Activated CD4-positive, alpha-beta T cell treated with anti-CD3 and anti-CD28 coated beads, Interleukin-2, amount 10 ng/mL, durations not matched to agents 7 days and 5 days (primary cell): ENCODE measurements at regions not wholly inside any gene's neighbourhood (a gene's known extent, or its start where the extent isn't known, plus 50 kb on each side); places are given as distances from the start of the nearest gene placed in this dataset.

ENCODE experiments used
- CTCF ChIA-PET: fragments of 350-600 bp; sonication (Branson Sonifier 250); formaldehyde crosslinking; loops from one replicate; lab custom pipeline; 2021; ENCODE audit warnings: antibody characterized with exemption; lab: Charles Lee
- POLR2A ChIA-PET: fragments of 350-600 bp; sonication (Branson Sonifier 250); formaldehyde crosslinking; loops from one replicate; lab custom pipeline; 2021; ENCODE audit warnings: antibody characterized with exemption; lab: Charles Lee
- DNase-seq: peaks from one replicate; pipeline ENCODE4 v3.0.0-alpha.2; 2020
- H3K27ac Mint-ChIP-seq: one replicate; pipeline ENCODE4 v1.8.0; 2021; ENCODE audit warnings: mild to moderate bottlenecking, moderate library complexity, mixed read lengths
- H3K27me3 Mint-ChIP-seq: one replicate; pipeline ENCODE4 v1.8.0; 2021; ENCODE audit warnings: mixed read lengths
- H3K36me3 Mint-ChIP-seq: one replicate; pipeline ENCODE4 v1.8.0; 2021; ENCODE audit warnings: low read depth, mixed read lengths
- H3K4me1 Mint-ChIP-seq: one replicate; pipeline ENCODE4 v1.8.0; 2021; ENCODE audit warnings: mixed read lengths
- H3K4me3 Mint-ChIP-seq: one replicate; pipeline ENCODE4 v1.8.0; 2021; ENCODE audit warnings: mild to moderate bottlenecking, moderate library complexity, mixed read lengths
- H3K9me3 Mint-ChIP-seq: one replicate; pipeline ENCODE4 v1.8.0; 2021; ENCODE audit warnings: mixed read lengths

GRCh38 chr4:187929024-187929423 lies 66.5 kb upstream of the ZFP42 start:
- CTCF ChIA-PET, result no interaction called here
- Mint-ChIP-seq H3K4me3 (no peak overlapping the region), H3K9me3 (peaks cover 16% of the 10 kb centered on the region), H3K27ac (no peak overlapping the region), H3K27me3 (no peaks in the 10 kb centered on the region), H3K4me1 (no peaks in the 10 kb centered on the region), H3K36me3 (no peaks in the 10 kb centered on the region)
- DNase-seq, result no peak
- POLR2A ChIA-PET, result no interaction called here

GRCh38 chr4:187934766-187935165 lies 60.8 kb upstream of the ZFP42 start:
- H3K27ac Mint-ChIP-seq, result no peak overlapping the region
- H3K36me3 Mint-ChIP-seq, result no peaks in the 10 kb centered on the region
- H3K4me1 Mint-ChIP-seq, result no peaks in the 10 kb centered on the region
- no peaks in the 10 kb centered on the region for H3K27me3 Mint-ChIP-seq
- DNase-seq, result no peak
- peaks cover 13% of the 10 kb centered on the region for H3K9me3 Mint-ChIP-seq
- no peak overlapping the region for H3K4me3 Mint-ChIP-seq
- CTCF ChIA-PET, result no interaction called here
- POLR2A ChIA-PET, result no interaction called here

DNA sequence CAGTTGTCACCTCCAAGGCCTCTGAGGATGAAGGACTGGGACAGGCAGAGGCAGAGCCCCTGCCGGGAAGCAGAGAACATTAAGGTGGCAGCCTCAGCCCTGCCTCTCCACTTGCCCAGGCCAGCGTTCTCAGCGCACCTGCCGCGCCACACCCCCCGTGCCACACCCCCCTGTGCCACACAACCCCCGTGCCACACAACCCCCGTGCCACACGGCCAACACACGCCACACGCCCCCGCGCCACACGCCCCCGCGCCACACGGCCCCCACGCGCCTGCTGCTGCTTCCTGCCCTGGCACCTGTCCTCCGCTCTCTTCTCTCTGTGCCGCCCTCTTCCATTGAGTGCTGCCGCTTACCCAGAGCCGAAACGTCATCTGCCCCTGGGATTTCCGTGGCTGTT lies 58.0 kb upstream of the ZFP42 start:
- Mint-ChIP-seq H3K27me3 (no peaks in the 10 kb centered on the region), H3K4me3 (no peak overlapping the region), H3K4me1 (no peaks in the 10 kb centered on the region), H3K9me3 (peaks cover 15% of the 10 kb centered on the region), H3K36me3 (no peaks in the 10 kb centered on the region), H3K27ac (no peak overlapping the region)
- POLR2A ChIA-PET, result no interaction called here
- DNase-seq, result no peak
- CTCF ChIA-PET, result no interaction called here

GRCh38 chr4:187940299-187940698 lies 55.3 kb upstream of the ZFP42 start:
- no peak overlapping the region for H3K27ac Mint-ChIP-seq
- no peaks in the 10 kb centered on the region for H3K4me1 Mint-ChIP-seq
- H3K27me3 Mint-ChIP-seq, result no peaks in the 10 kb centered on the region
- H3K9me3 Mint-ChIP-seq, result peaks cover 14% of the 10 kb centered on the region
- ChIA-PET POLR2A (no interaction called here), CTCF (no interaction called here)
- H3K4me3 Mint-ChIP-seq, result no peak overlapping the region
- no peak for DNase-seq
- H3K36me3 Mint-ChIP-seq, result no peaks in the 10 kb centered on the region

- ChIA-PET CTCF (no interaction called here), POLR2A (no interaction called here)
- no peaks in the 10 kb centered on the region for H3K36me3 Mint-ChIP-seq
- DNase-seq, result no peak
- peaks cover 16% of the 10 kb centered on the region for H3K9me3 Mint-ChIP-seq
- H3K4me3 Mint-ChIP-seq, result no peak overlapping the region
- H3K27ac Mint-ChIP-seq, result no peak overlapping the region
- no peaks in the 10 kb centered on the region for H3K27me3 Mint-ChIP-seq
- no peaks in the 10 kb centered on the region for H3K4me1 Mint-ChIP-seq
These were observed 52.6 kb upstream of the ZFP42 start for GRCh38 chr4:187942968-187943367.

DNA sequence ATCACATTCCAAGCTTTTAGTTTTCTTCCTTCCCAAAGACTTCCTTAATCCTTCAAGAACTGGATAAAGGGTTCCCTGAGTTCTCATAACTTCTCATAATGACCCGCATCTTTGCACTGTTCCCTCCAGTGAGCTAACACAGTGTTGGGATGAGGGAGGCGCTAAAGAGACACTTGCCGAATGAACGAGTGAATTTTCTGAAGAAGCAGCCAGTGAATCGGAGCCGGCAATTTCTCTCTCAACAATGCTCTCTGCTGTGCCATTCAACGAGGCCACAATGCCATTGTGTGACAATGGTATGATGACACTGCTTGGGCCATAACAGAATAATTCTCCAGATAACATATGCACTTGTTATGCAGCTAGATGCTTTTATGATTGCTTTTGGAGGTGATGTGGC lies 51.4 kb upstream of the ZFP42 start:
- Mint-ChIP-seq H3K4me3 (no peak overlapping the region), H3K27me3 (no peaks in the 10 kb centered on the region), H3K27ac (no peak overlapping the region), H3K9me3 (peaks cover 14% of the 10 kb centered on the region), H3K4me1 (no peaks in the 10 kb centered on the region), H3K36me3 (no peaks in the 10 kb centered on the region)
- DNase-seq, result no peak
- ChIA-PET POLR2A (no interaction called here), CTCF (no interaction called here)
